Transverse colon (tissue), 4 donors: ENCODE measurements at regions not wholly inside any gene's neighbourhood (a gene's known extent, or its start where the extent isn't known, plus 50 kb on each side); places are given as distances from the start of the nearest gene placed in this dataset.

Experiments
- CTCF ChIP-seq, 5 experiments: fragments of 200-600 bp in 3 of 5; fragments of 450-650 bp in 2 of 5; sonication (generic) in 3 of 5; IDR thresholded peaks; 1 replicate in 2 of 5; 2 replicates in 3 of 5; pipeline ENCODE4 v1.5.1; 2016 to 2017; ENCODE audit warnings: antibody characterized with exemption in 5 of 5, inconsistent platforms in 3 of 5, mild to moderate bottlenecking in 2 of 5, moderate library complexity in 1 of 5
- EP300 ChIP-seq: sonication (generic); formaldehyde crosslinking; IDR thresholded peaks from one replicate; pipeline ENCODE4 v1.6.1; 2017; ENCODE audit warnings: antibody characterized with exemption, low read depth
- POLR2A ChIP-seq: fragments of 450-650 bp; IDR thresholded peaks from one replicate; pipeline ENCODE4 v1.6.1; 2016; ENCODE audit warnings: antibody characterized with exemption, mild to moderate bottlenecking, moderate library complexity
- POLR2AphosphoS5 ChIP-seq, 3 donors: sonication (generic); formaldehyde crosslinking; IDR thresholded peaks; one replicate each; pipeline ENCODE4 v1.6.1; 2016; ENCODE audit warnings: antibody characterized with exemption in 3 of 3

GRCh38 chr14:101247842-101248725 lies 313.2 kb upstream of the DIO3 start:
- TF ChIP-seq CTCF (IDR thresholded peaks at IDR 0.05) (no peak), POLR2AphosphoS5 (IDR thresholded peaks at IDR 0.05) (no peak), POLR2A (no peak), EP300 (no peak)
